ENCODE measurements at regions not wholly inside any gene's neighbourhood (a gene's known extent, or its start where the extent isn't known, plus 50 kb on each side); places are given as distances from the start of the nearest gene placed in this dataset.

DNA sequence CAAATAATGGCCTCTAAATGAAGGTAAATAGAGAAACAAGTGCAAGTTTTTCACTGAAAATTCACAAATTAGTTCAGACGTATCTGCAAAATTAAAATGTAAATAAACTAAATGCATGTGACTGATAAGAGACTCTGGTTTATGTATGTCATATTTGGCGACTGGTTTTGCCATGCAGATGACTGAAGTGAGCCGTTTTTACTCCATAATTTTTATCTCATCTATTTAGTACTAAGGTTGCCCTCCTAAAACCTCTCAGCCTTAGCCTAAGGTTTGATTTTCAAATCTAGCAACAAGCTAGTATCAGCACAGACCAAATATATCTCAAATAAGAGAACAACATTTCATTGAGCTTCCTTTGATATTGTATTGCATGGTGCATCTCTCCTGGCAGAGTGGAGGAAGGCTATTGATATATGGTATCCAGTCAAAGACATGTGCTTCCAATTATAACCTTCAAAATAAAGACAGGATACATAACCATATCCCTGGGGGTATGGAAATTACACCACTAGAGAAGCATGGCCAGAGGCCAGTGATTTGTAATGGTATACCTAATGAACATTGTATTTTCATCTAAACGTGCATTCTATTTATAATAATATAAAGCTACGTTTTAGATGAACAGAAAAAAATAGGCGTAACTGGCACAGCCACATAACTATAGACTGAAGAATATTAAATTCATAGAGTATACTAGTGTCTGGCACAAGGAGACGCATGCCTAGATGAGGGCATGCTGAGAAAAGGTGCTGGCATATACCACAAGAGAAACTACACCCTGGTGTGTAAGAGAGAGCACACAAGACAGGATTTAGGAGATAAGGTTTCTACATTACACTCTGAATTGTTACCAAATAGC is 392.6 kb upstream of the INTU start:
- Mint-ChIP-seq H3K4me1 (no peaks in the 10 kb centered on the region), H3K36me3 (no peaks in the 10 kb centered on the region), H3K9me3 (no peaks in the 10 kb centered on the region), H3K4me3 (no peak overlapping the region), H3K27ac (no peak overlapping the region), H3K27me3 (ENCODE audit: low read depth) (no peaks in the 10 kb centered on the region)
- POLR2A ChIA-PET, result no interaction called here
- CTCF ChIA-PET, result no interaction called here
- TF ChIP-seq, protein P1, sequence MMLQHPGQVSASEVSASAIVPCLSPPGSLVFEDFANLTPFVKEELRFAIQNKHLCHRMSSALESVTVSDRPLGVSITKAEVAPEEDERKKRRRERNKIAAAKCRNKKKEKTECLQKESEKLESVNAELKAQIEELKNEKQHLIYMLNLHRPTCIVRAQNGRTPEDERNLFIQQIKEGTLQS (CRISPR knock-in tag; conservative IDR thresholded peaks at IDR 0.05), result no peak
- TF ChIP-seq, protein P2, sequence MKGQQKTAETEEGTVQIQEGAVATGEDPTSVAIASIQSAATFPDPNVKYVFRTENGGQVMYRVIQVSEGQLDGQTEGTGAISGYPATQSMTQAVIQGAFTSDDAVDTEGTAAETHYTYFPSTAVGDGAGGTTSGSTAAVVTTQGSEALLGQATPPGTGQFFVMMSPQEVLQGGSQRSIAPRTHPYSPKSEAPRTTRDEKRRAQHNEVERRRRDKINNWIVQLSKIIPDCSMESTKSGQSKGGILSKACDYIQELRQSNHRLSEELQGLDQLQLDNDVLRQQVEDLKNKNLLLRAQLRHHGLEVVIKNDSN (CRISPR knock-in tag; IDR thresholded peaks at IDR 0.05), result no peak
- no peak for TF ChIP-seq MYBL2 (CRISPR knock-in tag; IDR thresholded peaks at IDR 0.05)
- TF ChIP-seq ETV6 (CRISPR knock-in tag; IDR thresholded peaks at IDR 0.05), result no peak
- TF ChIP-seq NFE2L1 (CRISPR knock-in tag; IDR thresholded peaks at IDR 0.05), result no peak
- no peak for TF ChIP-seq ZNF671 (CRISPR knock-in tag; IDR thresholded peaks at IDR 0.05)
- TF ChIP-seq, protein P3, sequence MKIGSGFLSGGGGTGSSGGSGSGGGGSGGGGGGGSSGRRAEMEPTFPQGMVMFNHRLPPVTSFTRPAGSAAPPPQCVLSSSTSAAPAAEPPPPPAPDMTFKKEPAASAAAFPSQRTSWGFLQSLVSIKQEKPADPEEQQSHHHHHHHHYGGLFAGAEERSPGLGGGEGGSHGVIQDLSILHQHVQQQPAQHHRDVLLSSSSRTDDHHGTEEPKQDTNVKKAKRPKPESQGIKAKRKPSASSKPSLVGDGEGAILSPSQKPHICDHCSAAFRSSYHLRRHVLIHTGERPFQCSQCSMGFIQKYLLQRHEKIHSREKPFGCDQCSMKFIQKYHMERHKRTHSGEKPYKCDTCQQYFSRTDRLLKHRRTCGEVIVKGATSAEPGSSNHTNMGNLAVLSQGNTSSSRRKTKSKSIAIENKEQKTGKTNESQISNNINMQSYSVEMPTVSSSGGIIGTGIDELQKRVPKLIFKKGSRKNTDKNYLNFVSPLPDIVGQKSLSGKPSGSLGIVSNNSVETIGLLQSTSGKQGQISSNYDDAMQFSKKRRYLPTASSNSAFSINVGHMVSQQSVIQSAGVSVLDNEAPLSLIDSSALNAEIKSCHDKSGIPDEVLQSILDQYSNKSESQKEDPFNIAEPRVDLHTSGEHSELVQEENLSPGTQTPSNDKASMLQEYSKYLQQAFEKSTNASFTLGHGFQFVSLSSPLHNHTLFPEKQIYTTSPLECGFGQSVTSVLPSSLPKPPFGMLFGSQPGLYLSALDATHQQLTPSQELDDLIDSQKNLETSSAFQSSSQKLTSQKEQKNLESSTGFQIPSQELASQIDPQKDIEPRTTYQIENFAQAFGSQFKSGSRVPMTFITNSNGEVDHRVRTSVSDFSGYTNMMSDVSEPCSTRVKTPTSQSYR (CRISPR knock-in tag; IDR thresholded peaks at IDR 0.05), result no peak
- no peak for TF ChIP-seq CBFB (CRISPR knock-in tag; IDR thresholded peaks at IDR 0.05; ENCODE audit: low read depth)
- TF ChIP-seq FOXP1 (CRISPR knock-in tag; IDR thresholded peaks at IDR 0.05; ENCODE audit: borderline replicate concordance), result no peak
- TF ChIP-seq, protein P4, sequence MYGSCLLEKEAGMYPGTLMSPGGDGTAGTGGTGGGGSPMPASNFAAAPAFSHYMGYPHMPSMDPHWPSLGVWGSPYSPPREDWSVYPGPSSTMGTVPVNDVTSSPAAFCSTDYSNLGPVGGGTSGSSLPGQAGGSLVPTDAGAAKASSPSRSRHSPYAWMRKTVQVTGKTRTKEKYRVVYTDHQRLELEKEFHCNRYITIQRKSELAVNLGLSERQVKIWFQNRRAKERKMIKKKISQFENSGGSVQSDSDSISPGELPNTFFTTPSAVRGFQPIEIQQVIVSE (CRISPR knock-in tag; IDR thresholded peaks at IDR 0.05; ENCODE audit: borderline replicate concordance), result no peak
- TF ChIP-seq, protein P5, sequence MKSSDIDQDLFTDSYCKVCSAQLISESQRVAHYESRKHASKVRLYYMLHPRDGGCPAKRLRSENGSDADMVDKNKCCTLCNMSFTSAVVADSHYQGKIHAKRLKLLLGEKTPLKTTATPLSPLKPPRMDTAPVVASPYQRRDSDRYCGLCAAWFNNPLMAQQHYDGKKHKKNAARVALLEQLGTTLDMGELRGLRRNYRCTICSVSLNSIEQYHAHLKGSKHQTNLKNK (CRISPR knock-in tag; IDR thresholded peaks at IDR 0.05), result no peak
- TF ChIP-seq NR3C1 (CRISPR knock-in tag; conservative IDR thresholded peaks at IDR 0.05; ENCODE audit: low read depth), result no peak
- no peak for TF ChIP-seq IRF2 (CRISPR knock-in tag; IDR thresholded peaks at IDR 0.05; ENCODE audit: borderline replicate concordance, low read depth)
- ATAC-seq, result no peak
- no peak for DNase-seq (ENCODE audit: low spot score)

DNA sequence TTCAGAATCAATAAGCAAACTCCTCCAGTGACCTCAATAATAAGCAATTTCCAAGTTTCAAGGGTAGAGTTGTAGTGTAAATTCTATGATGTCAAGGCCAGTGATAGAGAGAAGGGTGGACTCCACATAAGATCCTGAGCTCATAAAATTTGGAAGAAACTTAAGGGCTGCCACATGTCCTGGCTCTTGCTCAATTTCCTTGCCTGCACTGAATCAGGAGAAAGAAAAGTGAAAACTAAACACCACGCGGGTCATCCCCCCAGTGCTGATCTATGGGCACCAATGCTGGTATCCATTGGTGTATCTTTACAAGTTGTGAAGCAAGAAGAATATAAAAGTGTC is 392.0 kb upstream of the INTU start:
- Mint-ChIP-seq H3K4me1 (no peaks in the 10 kb centered on the region), H3K27me3 (ENCODE audit: low read depth) (no peaks in the 10 kb centered on the region), H3K9me3 (no peaks in the 10 kb centered on the region), H3K4me3 (no peak overlapping the region), H3K36me3 (no peaks in the 10 kb centered on the region), H3K27ac (no peak overlapping the region)
- POLR2A ChIA-PET, result no interaction called here
- ATAC-seq (no peak), DNase-seq (ENCODE audit: low spot score) (no peak)
- CTCF ChIA-PET, result no interaction called here
- TF ChIP-seq, protein P6, sequence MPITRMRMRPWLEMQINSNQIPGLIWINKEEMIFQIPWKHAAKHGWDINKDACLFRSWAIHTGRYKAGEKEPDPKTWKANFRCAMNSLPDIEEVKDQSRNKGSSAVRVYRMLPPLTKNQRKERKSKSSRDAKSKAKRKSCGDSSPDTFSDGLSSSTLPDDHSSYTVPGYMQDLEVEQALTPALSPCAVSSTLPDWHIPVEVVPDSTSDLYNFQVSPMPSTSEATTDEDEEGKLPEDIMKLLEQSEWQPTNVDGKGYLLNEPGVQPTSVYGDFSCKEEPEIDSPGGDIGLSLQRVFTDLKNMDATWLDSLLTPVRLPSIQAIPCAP (CRISPR knock-in tag; IDR thresholded peaks at IDR 0.05), result no peak
- TF ChIP-seq OVOL2 (CRISPR knock-in tag; IDR thresholded peaks at IDR 0.05; ENCODE audit: borderline replicate concordance) (no peak), ZNF219 (CRISPR knock-in tag; IDR thresholded peaks at IDR 0.05; ENCODE audit: borderline replicate concordance) (no peak)
- TF ChIP-seq, protein P7, sequence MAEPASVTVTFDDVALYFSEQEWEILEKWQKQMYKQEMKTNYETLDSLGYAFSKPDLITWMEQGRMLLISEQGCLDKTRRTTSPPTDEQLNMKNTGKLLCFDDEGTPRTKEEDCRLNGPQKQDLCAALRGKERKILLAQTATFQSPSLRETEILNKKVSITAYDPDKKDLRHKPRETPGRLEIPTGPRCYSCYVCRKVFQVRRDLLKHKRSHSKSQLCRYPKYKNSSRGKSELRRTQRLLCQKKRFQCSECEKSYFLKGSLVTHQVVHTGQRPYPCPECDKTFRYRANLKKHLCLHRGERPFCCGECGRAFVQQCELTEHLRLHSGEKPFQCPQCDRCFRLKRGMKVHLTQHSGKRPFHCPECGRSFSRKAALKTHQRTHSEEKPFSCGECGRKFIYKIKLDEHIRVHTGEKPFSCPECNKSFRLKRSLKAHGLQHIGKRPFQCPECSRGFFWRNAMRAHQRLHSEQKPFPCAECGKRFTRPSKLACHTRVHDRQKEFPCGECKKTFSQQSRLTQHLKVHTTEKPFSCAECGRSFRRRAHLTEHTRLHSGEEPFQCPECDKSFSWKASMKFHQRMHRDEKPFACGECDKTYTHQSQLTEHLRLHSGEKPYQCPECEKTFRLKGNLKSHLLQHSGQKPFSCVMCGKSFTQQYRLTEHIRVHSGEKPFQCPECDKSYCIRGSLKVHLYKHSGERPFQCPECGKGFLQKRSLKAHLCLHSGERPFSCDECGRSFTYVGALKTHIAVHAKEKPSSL (CRISPR knock-in tag; conservative IDR thresholded peaks at IDR 0.05), result no peak
- TF ChIP-seq, protein P8, sequence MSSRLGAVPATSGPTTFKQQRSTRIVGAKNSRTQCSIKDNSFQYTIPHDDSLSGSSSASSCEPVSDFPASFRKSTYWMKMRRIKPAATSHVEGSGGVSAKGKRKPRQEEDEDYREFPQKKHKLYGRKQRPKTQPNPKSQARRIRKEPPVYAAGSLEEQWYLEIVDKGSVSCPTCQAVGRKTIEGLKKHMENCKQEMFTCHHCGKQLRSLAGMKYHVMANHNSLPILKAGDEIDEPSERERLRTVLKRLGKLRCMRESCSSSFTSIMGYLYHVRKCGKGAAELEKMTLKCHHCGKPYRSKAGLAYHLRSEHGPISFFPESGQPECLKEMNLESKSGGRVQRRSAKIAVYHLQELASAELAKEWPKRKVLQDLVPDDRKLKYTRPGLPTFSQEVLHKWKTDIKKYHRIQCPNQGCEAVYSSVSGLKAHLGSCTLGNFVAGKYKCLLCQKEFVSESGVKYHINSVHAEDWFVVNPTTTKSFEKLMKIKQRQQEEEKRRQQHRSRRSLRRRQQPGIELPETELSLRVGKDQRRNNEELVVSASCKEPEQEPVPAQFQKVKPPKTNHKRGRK (CRISPR knock-in tag; IDR thresholded peaks at IDR 0.05; ENCODE audit: borderline replicate concordance), result no peak
- TF ChIP-seq, protein P9, sequence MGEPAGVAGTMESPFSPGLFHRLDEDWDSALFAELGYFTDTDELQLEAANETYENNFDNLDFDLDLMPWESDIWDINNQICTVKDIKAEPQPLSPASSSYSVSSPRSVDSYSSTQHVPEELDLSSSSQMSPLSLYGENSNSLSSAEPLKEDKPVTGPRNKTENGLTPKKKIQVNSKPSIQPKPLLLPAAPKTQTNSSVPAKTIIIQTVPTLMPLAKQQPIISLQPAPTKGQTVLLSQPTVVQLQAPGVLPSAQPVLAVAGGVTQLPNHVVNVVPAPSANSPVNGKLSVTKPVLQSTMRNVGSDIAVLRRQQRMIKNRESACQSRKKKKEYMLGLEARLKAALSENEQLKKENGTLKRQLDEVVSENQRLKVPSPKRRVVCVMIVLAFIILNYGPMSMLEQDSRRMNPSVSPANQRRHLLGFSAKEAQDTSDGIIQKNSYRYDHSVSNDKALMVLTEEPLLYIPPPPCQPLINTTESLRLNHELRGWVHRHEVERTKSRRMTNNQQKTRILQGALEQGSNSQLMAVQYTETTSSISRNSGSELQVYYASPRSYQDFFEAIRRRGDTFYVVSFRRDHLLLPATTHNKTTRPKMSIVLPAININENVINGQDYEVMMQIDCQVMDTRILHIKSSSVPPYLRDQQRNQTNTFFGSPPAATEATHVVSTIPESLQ (CRISPR knock-in tag; IDR thresholded peaks at IDR 0.05), result no peak
- TF ChIP-seq, protein P4 (CRISPR knock-in tag; IDR thresholded peaks at IDR 0.05; ENCODE audit: borderline replicate concordance), result no peak
